ENCODE measurements at regions not wholly inside any gene's neighbourhood (a gene's known extent, or its start where the extent isn't known, plus 50 kb on each side); places are given as distances from the start of the nearest gene placed in this dataset.
"Not testable (repeated sequence)": the region's sequence is repeated elsewhere in the genome, so short reads cannot be mapped to it uniquely, and the experiment has no call there.

GRCh38 chr10:93222211-93222754, 148.6 kb downstream of the CYP26A1 start:
- no peak for DNase-seq

DNA sequence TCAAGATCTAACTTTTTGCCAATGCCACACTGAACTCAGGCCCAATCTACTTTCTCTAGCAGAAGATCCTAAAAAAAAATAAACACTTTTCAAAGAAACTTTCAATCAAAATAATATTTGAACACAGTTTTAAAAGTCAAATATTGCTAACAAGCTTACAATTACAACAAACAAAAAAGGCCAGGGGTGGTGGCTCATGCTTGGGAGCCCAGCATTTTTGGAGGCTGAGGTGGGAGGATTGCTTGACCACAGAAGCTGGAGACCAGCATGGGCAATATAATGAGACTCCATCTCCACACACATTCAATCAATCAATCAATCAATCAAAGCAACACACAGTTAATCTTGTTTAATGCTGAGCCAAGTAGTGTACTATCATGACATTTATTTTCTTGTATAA, 149.2 kb downstream of the CYP26A1 start:
- DNase-seq: no peak

DNA sequence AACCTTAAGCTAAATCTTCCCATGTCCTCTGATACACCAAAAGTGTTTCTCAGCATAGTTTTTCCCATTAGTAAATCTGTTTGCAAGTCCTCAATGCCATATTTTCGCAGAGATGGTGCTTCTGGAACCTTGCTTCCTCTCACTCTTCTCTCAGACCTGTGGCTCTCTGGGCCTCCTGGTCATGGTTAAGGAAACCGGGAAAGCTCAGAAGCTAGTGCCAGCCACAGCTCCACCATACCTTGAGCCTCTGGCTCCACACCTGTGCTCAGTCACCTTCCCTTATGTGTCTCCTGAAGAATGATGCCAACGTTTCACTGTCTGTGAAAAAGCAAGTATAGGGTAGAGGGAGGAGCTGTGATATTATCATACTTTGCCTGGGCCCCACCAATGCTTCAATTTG, 149.6 kb downstream of the CYP26A1 start:
- DNase-seq: no peak

DNA sequence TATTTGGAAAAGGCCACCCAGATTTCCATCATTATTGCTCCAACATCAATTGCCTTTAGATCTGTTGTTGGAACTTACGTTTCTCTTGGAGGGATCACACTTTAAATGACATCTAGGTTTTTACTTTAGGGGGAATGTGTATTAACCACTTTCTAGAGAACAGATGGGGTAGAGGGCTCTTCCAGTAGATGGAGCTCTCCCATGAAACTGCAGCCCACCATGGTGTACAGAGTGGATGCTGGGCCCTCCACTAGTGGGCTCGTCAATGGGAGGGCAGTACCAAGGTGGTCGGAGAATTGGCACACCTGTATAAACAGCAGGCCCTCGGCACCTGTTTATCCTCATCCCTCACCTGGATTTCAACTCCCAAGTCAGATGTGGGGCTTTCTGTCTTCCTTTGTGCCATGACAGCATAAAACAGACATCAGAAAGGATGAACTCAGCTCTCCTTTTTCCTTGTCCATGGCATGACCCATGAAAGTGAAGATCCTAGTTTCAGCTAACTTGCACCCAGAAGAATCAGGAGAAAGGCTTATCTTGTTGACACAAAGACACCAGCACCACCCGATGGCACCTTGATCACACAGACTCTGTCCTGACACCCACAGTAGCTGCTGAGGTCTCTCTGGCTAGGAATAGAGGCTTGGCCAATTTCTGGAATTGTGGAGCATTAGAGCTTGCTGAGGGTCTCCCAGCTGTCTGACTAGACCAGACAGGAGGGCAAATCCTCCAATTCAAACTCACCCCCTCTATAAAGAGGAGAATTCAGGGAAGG, 150.5 kb downstream of the CYP26A1 start:
- DNase-seq: no peak

GRCh38 chr10:93225938-93226337, 152.2 kb downstream of the CYP26A1 start:
- no peak for DNase-seq

DNA sequence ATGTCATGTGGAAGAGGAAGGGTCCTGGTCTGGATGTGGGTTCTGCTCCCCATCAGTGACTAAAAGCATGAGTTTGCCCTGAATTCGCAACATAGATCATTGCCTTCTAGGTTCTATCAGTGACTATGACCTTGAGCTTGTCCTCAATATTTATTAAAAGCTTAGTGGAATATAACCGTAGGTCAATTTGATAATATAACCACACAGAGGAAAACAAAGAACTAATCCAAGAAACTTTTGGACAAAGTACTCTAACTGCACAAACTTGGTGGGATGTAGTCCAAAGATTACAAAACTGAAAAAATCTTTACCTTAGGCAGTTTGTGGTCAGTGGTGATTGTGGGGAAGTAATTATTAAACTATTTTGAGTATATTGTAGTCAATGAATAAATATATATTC, 152.9 kb downstream of the CYP26A1 start:
- DNase-seq: no peak

DNA sequence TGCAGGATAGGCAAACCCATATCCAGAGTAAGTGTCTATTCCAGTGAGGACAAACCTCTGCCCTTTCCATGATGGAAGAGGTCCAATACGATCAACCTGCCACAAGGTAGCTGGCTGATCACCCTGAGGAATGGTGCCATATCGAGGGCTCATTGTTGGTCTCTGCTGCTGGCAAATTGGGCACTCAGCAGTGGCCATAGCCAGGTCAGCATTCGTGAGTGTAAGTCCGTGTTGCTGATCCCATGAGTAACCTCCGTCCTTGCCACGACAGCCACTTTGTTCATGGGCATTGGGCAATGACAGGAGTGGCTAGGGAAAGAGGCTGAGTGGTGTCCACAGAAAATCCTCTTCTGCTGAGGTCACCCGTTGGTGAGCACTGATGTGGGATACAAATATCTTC, 156.9 kb downstream of the CYP26A1 start:
- DNase-seq: not testable (repeated sequence)

DNA sequence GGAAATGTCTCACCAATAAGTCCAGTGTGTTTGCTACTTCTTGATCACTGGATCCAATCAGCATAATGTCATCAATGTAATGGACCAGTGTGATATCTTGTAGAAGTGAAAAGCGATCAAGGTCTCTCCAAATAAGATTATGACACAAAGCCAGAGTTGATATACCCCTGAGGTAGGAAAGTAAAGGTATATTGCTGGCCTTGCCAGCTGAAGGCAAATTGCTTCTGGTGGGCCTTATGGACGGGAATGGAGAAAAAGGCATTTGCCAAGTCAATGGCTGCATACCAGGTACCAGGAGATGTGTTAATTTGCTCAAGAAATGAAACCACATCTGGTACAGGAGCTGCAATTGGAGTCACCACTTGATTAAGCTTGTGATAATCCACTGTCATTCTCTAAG, 158.5 kb downstream of the CYP26A1 start:
- not testable (repeated sequence) for DNase-seq

DNA sequence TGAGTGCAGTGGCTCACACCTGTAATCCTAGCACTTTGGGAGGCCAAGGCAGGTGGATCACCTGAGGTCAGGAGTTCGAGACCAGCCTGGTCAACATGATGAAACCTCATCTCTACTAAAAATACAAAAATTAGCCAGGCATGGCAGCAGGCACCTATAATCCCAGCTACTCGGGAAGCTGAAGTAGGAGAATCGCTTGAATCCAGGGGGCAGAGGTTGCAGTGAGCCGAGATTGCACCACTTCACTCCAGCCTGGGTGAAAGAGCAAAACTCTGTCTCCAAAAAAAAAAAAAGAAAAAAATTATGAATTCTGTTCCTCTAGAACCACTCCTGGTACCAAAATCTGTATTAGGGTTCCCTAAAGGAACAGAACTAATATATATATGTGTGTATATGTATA, 161.2 kb downstream of the CYP26A1 start:
- not testable (repeated sequence) for DNase-seq

DNA sequence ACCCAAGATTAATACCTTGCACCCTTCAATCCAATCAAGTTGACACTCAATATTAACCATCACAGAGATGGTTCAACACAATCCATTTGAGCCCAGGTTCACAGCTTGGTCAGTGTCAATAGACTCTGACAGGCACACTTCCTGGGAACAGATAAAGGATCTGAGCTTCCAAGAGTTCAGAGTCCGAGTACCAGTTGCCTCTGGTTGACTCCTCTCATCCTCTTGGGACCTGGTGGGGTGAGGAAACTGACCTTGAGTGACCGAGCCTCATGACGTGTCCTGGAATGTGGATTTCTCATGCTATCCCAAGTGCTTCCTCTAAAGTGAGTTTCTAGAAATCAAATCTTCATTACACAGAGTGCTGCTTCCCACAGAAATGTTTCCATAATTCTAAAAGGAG, 162.0 kb downstream of the CYP26A1 start:
- no peak for DNase-seq

- DNase-seq: no peak
Observed at GRCh38 chr10:93236393-93237040, 162.8 kb downstream of the CYP26A1 start.

DNA sequence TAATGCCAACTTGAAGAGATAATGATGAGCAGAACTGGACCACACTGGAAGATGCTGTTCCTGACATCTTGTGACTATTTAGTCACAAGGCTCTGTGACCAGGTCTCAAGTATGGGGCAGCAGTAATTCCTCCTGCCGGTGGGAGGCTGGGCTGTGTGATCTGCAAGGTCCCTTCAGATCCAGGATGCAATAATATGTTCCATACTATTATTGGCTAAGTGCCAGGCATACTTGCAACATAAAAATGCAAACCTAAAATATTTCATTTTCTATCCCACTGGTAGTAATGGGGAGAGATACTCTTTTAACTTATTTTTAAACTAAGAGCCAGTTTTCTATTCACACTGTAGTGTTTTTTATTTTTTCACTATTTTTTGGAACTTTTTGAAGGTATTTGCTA, 171.5 kb downstream of the CYP26A1 start:
- no peak for DNase-seq

GRCh38 chr10:93245779-93246178, 172.1 kb downstream of the CYP26A1 start:
- DNase-seq: no peak

- DNase-seq: no peak
Observed at GRCh38 chr10:93248583-93249227, 175.0 kb downstream of the CYP26A1 start.

DNA sequence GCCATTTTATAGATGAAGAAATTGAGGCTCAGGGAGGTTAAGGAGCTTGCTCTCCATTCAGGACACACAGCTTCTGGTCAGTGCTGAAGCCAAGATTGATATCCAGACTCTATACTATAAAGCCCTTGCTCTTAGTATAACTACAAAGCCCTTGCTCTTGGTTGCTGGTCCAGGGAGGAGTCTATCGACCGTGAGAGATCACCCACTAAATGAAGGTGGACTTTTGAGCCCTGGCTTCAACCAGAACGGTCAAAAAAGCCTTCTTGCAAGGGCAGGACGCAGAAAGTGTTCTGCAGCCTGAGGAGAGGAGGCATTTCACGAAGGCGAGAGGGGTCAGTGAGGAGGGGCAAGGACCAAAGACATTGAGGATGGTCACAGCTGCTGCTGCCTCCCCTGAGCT, 176.3 kb downstream of the CYP26A1 start:
- no peak for DNase-seq

GRCh38 chr10:93254180-93254853, 180.6 kb downstream of the CYP26A1 start:
- no peak for DNase-seq

DNA sequence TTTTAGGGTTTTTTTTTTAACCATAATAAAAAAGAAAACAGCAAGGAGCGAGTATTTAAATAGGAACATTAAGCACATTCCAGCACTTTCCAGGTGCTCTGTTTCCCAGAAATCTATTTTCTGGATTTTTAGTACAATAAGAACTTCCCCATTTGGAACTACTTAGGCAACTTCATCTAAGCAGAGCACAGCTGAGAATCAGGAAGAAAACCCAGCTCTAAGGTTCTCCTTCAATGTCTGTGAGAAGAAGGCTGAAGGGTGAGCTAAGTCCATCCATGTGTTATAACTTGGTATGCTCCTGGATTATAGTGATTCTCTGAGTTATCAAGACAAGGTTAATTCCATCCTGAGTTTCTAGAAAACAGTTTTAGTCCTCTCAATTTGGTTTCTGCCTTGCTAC, 181.9 kb downstream of the CYP26A1 start:
- no peak for DNase-seq
